ENCODE measurements at regions not wholly inside any gene's neighbourhood (a gene's known extent, or its start where the extent isn't known, plus 50 kb on each side); places are given as distances from the start of the nearest gene placed in this dataset.

- DNase-seq: no peak
- no peak for ATAC-seq (ENCODE audit: poor library complexity)
- H3K36me3 Mint-ChIP-seq (ENCODE audit: low read depth): no peaks in the 10 kb centered on the region
- ChIA-PET POLR2A (no interaction called here), CTCF (no interaction called here)
- peaks cover 10% of the 10 kb centered on the region for H3K4me1 Mint-ChIP-seq (ENCODE audit: low read depth)
- intact Hi-C loops (cut with DNase I, micrococcal nuclease): no loop called here
- Histone ChIP-seq H3K36me3 (ENCODE audit: insufficient read depth, low read length) (no peaks in the 10 kb centered on the region), H3K4me1 (ENCODE audit: insufficient read depth, low read length) (peaks cover 6% of the 10 kb centered on the region), H3K27me3 (ENCODE audit: control insufficient read depth in 1 of 2, insufficient read depth in 2 of 2, low read length in 2 of 2) (no peaks in the 10 kb centered on the region), H3K4me3 (ENCODE audit: low read length) (no peak overlapping the region), H3K9me3 (ENCODE audit: control insufficient read depth in 1 of 2, insufficient read depth in 1 of 2, low read length in 2 of 2) (no peaks in the 10 kb centered on the region), H3K27ac (ENCODE audit: low read depth in 1 of 2, low read length in 2 of 2) (no peak overlapping the region)
- H3K27ac Mint-ChIP-seq: no peak overlapping the region
- no peaks in the 10 kb centered on the region for H3K27me3 Mint-ChIP-seq
- TF ChIP-seq CTCF (IDR thresholded peaks at IDR 0.05): no peak
- no peaks in the 10 kb centered on the region for H3K9me3 Mint-ChIP-seq
- H3K4me3 Mint-ChIP-seq: no peak overlapping the region
Observed at GRCh38 chr3:177444696-177445095, 247.4 kb upstream of the TBL1XR1 start.

DNA sequence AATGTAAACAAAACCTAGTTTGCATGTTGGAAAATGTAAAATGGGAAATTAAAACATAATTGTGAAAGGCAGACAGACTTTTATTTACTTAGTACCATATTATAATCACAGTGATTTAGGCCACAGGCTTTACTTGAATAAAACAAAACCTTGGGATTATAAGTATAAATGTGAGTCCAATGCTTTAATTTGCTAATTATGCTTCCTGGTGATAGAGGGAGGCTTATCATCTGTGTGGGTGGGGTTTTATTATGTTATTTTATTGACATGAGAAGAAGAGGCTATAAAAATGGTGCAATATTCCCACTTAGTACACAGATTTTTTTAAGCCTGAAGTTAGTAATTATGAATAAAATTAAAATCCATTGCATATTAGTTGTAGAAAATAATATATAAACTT is 248.3 kb upstream of the TBL1XR1 start:
- Mint-ChIP-seq H3K4me1 (ENCODE audit: low read depth) (peaks cover 12% of the 10 kb centered on the region), H3K4me3 (no peak overlapping the region), H3K36me3 (ENCODE audit: low read depth) (no peaks in the 10 kb centered on the region), H3K9me3 (no peaks in the 10 kb centered on the region), H3K27me3 (no peaks in the 10 kb centered on the region), H3K27ac (no peak overlapping the region)
- intact Hi-C loops (cut with DNase I, micrococcal nuclease): no loop called here
- Histone ChIP-seq H3K36me3 (ENCODE audit: insufficient read depth, low read length) (no peaks in the 10 kb centered on the region), H3K4me1 (ENCODE audit: insufficient read depth, low read length) (peaks cover 13% of the 10 kb centered on the region), H3K27ac (ENCODE audit: low read depth in 1 of 2, low read length in 2 of 2) (no peak overlapping the region), H3K9me3 (ENCODE audit: control insufficient read depth in 1 of 2, insufficient read depth in 1 of 2, low read length in 2 of 2) (peaks cover 0 to 3% of the 10 kb centered on the region in 2 experiments), H3K27me3 (ENCODE audit: control insufficient read depth in 1 of 2, insufficient read depth in 2 of 2, low read length in 2 of 2) (no peaks in the 10 kb centered on the region), H3K4me3 (ENCODE audit: low read length) (no peak overlapping the region)
- CTCF ChIA-PET: interaction anchor here (0.8 kb wide), 1 partner anchor 44 kb away, joined by 3 read pairs; no protein-coding TSS in a partner anchor
- TF ChIP-seq CTCF (IDR thresholded peaks at IDR 0.05): no peak
- DNase-seq (no peak), ATAC-seq (ENCODE audit: poor library complexity) (no peak)
- POLR2A ChIA-PET: no interaction called here

GRCh38 chr3:177446165-177446601 is 248.9 kb upstream of the TBL1XR1 start:
- POLR2A ChIA-PET: no interaction called here
- DNase-seq (peak in 2 of 14 experiments; percentile 14 to 17), ATAC-seq (ENCODE audit: poor library complexity) (no peak)
- H3K4me3 ChIP-seq (ENCODE audit: low read length): no peak overlapping the region
- peaks cover 13% of the 10 kb centered on the region for H3K4me1 ChIP-seq (ENCODE audit: insufficient read depth, low read length)
- peaks cover 12% of the 10 kb centered on the region for H3K4me1 Mint-ChIP-seq (ENCODE audit: low read depth)
- no peaks in the 10 kb centered on the region for H3K27me3 ChIP-seq (ENCODE audit: control insufficient read depth in 1 of 2, insufficient read depth in 2 of 2, low read length in 2 of 2)
- no peak overlapping the region for H3K4me3 Mint-ChIP-seq
- TF ChIP-seq CTCF (IDR thresholded peaks at IDR 0.05): no peak
- H3K27ac Mint-ChIP-seq: no peak overlapping the region
- H3K9me3 ChIP-seq (ENCODE audit: control insufficient read depth in 1 of 2, insufficient read depth in 1 of 2, low read length in 2 of 2): peaks cover 0 to 3% of the 10 kb centered on the region in 2 experiments
- CTCF ChIA-PET: interaction anchor here (0.8 kb wide), 1 partner anchor 45 kb away, joined by 3 read pairs; no protein-coding TSS in a partner anchor
- H3K36me3 Mint-ChIP-seq (ENCODE audit: low read depth): no peaks in the 10 kb centered on the region
- intact Hi-C loops (cut with DNase I, micrococcal nuclease): no loop called here
- H3K36me3 ChIP-seq (ENCODE audit: insufficient read depth, low read length): no peaks in the 10 kb centered on the region
- no peaks in the 10 kb centered on the region for H3K9me3 Mint-ChIP-seq
- no peak overlapping the region for H3K27ac ChIP-seq (ENCODE audit: low read depth in 1 of 2, low read length in 2 of 2)
- no peaks in the 10 kb centered on the region for H3K27me3 Mint-ChIP-seq
